ENCODE measurements at regions not wholly inside any gene's neighbourhood (a gene's known extent, or its start where the extent isn't known, plus 50 kb on each side); places are given as distances from the start of the nearest gene placed in this dataset.

GRCh38 chr5:109961751-109962150, 272.0 kb downstream of the MAN2A1 start:
- TF ChIP-seq CTCF (IDR thresholded peaks at IDR 0.05 in 4 of 5, conservative IDR thresholded peaks at IDR 0.05 in 1 of 5) (no peak), POLR2A (IDR thresholded peaks at IDR 0.05) (no peak)
